Bronchial epithelial cell (primary cell): ENCODE measurements at regions not wholly inside any gene's neighbourhood (a gene's known extent, or its start where the extent isn't known, plus 50 kb on each side); places are given as distances from the start of the nearest gene placed in this dataset.

Source experiments
- DNase-seq: peaks from one replicate; pipeline ENCODE4 v3.0.0-alpha.2; 2010; ENCODE audit warnings: low read depth
- FAIRE-seq: peaks from 2 replicates; lab custom pipeline; 2011; peaks lifted over from hg19 to GRCh38; lab: Jason Lieb, UNC
- H3K27me3 ChIP-seq: 2 replicates; pipeline ENCODE4 v1.5.1; 2011; ENCODE audit warnings: low read length; ENCODE audit not compliant: control insufficient read depth, insufficient read depth
- H3K36me3 ChIP-seq: 2 replicates; pipeline ENCODE4 v1.5.1; 2011; ENCODE audit warnings: low read length; ENCODE audit not compliant: control insufficient read depth, insufficient read depth
- H3K4me3 ChIP-seq: 2 replicates; pipeline ENCODE4 v1.5.1; 2011; ENCODE audit warnings: mild to moderate bottlenecking, low read depth, low read length, control low read depth
- CTCF ChIP-seq: IDR thresholded peaks from 2 replicates; pipeline ENCODE4 v1.5.1; 2011; ENCODE audit warnings: mild to moderate bottlenecking, moderate library complexity, low read length, control low read depth, inconsistent platforms; ENCODE audit not compliant: insufficient read depth, severe bottlenecking

- H3K36me3 ChIP-seq: no peaks in the 10 kb centered on the region
- H3K27me3 ChIP-seq: no peaks in the 10 kb centered on the region
- H3K4me3 ChIP-seq: no peak overlapping the region
- FAIRE-seq: no peak
- DNase-seq: no peak
- TF ChIP-seq CTCF: no peak
Measured at GRCh38 chr3:117723825-117724224, 1014.2 kb downstream of the TUSC7 start.

GRCh38 chr3:117725314-117725713 is 1015.7 kb downstream of the TUSC7 start:
- H3K36me3 ChIP-seq: no peaks in the 10 kb centered on the region
- no peaks in the 10 kb centered on the region for H3K27me3 ChIP-seq
- FAIRE-seq: no peak
- no peak overlapping the region for H3K4me3 ChIP-seq
- TF ChIP-seq CTCF: no peak
- no peak for DNase-seq

- DNase-seq (no peak), FAIRE-seq (no peak)
- Histone ChIP-seq H3K27me3 (no peaks in the 10 kb centered on the region), H3K36me3 (no peaks in the 10 kb centered on the region), H3K4me3 (no peak overlapping the region)
- no peak for TF ChIP-seq CTCF
Measured at GRCh38 chr3:117726776-117727175, 1017.2 kb downstream of the TUSC7 start.

- no peak for TF ChIP-seq CTCF
- H3K4me3 ChIP-seq: no peak overlapping the region
- no peak for FAIRE-seq
- H3K36me3 ChIP-seq: no peaks in the 10 kb centered on the region
- H3K27me3 ChIP-seq: no peaks in the 10 kb centered on the region
- no peak for DNase-seq
Measured at GRCh38 chr3:117728226-117728625, 1018.6 kb downstream of the TUSC7 start.

GRCh38 chr3:117734496-117734895 is 1024.9 kb downstream of the TUSC7 start:
- FAIRE-seq (no peak), DNase-seq (peak; percentile 62)
- no peaks in the 10 kb centered on the region for H3K36me3 ChIP-seq
- no peak overlapping the region for H3K4me3 ChIP-seq
- no peaks in the 10 kb centered on the region for H3K27me3 ChIP-seq
- TF ChIP-seq CTCF: no peak

- Histone ChIP-seq H3K27me3 (no peaks in the 10 kb centered on the region), H3K36me3 (no peaks in the 10 kb centered on the region), H3K4me3 (no peak overlapping the region)
- peak; percentile 89 for DNase-seq
- TF ChIP-seq CTCF: no peak
- FAIRE-seq: no peak
Measured at GRCh38 chr3:117735481-117736101, 1026.0 kb downstream of the TUSC7 start.
